ENCODE measurements at regions not wholly inside any gene's neighbourhood (a gene's known extent, or its start where the extent isn't known, plus 50 kb on each side); places are given as distances from the start of the nearest gene placed in this dataset.

DNA sequence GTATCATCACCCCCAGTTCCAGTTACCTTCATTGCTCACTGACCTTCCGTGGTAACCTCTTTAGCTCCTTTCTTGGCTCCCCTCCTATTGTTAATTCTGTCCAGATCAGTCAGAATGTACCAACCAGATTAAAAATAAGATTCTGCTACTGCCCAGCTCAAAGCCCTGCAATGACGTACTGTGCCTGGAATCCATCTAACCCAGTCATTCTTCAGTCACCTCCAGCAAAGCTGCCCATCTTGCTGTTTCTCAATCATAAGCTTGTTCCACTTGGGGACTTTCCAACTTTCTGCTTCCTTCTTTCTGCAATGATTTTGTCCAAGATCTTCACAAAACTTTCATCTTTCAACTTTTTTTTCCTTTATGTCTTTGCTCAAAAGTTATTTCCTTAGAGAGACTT, 512.0 kb upstream of the ZNF385D start:
- DNase-seq: no peak
- no peaks in the 10 kb centered on the region for H3K36me3 Mint-ChIP-seq (ENCODE audit: low read depth)
- H3K27ac Mint-ChIP-seq: no peak overlapping the region

DNA sequence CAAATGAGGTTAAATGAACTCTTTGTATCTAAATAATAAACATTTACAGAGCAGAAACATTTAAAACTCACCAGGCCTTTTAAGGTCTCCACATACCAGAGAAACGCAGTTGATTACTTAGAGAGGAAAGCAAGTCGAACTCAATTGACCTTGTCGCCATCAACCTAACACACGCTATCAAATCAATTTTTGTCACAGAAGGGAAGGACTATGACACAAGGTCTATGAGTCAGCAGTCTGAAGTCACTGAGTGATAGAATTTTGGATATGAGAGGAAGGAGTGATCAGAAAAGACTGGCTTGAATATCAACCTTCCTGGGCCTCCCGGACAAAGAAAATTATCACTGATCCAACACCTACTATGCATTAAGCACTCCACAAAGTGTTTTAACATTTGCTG, 514.4 kb upstream of the ZNF385D start:
- no peak overlapping the region for H3K27ac Mint-ChIP-seq
- no peaks in the 10 kb centered on the region for H3K36me3 Mint-ChIP-seq (ENCODE audit: low read depth)
- no peaks in the 10 kb centered on the region for H3K27me3 Mint-ChIP-seq (ENCODE audit: low read depth, poor library complexity)
- no peak for DNase-seq
- TF ChIP-seq, protein P1, sequence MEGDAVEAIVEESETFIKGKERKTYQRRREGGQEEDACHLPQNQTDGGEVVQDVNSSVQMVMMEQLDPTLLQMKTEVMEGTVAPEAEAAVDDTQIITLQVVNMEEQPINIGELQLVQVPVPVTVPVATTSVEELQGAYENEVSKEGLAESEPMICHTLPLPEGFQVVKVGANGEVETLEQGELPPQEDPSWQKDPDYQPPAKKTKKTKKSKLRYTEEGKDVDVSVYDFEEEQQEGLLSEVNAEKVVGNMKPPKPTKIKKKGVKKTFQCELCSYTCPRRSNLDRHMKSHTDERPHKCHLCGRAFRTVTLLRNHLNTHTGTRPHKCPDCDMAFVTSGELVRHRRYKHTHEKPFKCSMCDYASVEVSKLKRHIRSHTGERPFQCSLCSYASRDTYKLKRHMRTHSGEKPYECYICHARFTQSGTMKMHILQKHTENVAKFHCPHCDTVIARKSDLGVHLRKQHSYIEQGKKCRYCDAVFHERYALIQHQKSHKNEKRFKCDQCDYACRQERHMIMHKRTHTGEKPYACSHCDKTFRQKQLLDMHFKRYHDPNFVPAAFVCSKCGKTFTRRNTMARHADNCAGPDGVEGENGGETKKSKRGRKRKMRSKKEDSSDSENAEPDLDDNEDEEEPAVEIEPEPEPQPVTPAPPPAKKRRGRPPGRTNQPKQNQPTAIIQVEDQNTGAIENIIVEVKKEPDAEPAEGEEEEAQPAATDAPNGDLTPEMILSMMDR (IDR thresholded peaks at IDR 0.05): no peak
- no peak overlapping the region for H3K4me3 Mint-ChIP-seq
- no peaks in the 10 kb centered on the region for H3K9me3 Mint-ChIP-seq
- H3K4me1 Mint-ChIP-seq: no peaks in the 10 kb centered on the region

More for the DNA sequence above, 512.0 kb upstream of the ZNF385D start:
- TF ChIP-seq, protein P1 (IDR thresholded peaks at IDR 0.05): no peak
- Mint-ChIP-seq H3K4me1 (no peaks in the 10 kb centered on the region), H3K4me3 (no peak overlapping the region), H3K27me3 (ENCODE audit: low read depth, poor library complexity) (no peaks in the 10 kb centered on the region), H3K9me3 (no peaks in the 10 kb centered on the region)

DNA sequence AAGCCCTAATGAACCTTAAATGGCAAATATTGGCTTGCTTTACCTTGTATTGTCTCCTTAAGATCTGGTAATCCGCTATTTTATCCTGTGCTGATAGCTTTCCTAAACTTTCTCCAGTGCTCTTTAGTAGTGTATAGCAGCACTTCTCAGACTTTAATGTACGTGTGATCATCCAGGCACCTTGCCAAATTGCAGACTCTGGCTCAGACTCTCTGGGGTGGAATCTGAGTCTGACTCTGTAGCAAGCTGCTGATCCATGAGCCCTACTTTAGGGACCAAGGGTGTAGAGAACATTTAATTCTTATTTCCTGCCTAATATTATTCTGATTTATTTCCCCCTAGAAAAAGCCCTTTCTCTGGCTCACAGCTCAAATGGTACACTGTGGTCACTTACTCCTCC, 518.8 kb upstream of the ZNF385D start:
- no peak for DNase-seq
- no peaks in the 10 kb centered on the region for H3K36me3 Mint-ChIP-seq (ENCODE audit: low read depth)
- no peaks in the 10 kb centered on the region for H3K27me3 Mint-ChIP-seq (ENCODE audit: low read depth, poor library complexity)
- no peaks in the 10 kb centered on the region for H3K4me1 Mint-ChIP-seq
- H3K27ac Mint-ChIP-seq: no peak overlapping the region
- no peaks in the 10 kb centered on the region for H3K9me3 Mint-ChIP-seq
- no peak overlapping the region for H3K4me3 Mint-ChIP-seq
- TF ChIP-seq, protein P1 (IDR thresholded peaks at IDR 0.05): no peak

DNA sequence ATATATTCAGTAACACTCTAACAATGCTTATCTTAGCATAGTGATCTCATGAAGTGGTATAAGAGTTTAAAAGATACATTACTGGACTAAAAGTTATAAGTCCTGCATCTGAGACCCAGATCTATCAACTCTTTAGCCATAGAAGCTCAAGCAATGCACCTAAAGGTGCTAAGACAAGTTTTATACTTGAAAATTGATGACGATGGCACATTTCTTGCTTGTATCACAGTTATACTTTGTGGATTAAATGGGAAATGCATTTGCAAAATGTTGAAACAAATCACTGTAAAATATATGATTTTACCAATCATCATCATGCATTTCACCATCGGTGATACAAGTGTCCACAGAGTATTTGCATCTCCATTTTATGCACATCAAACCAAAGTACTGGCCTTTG, 525.3 kb upstream of the ZNF385D start:
- Mint-ChIP-seq H3K27ac (no peak overlapping the region), H3K4me3 (no peak overlapping the region), H3K9me3 (no peaks in the 10 kb centered on the region), H3K4me1 (no peaks in the 10 kb centered on the region), H3K27me3 (ENCODE audit: low read depth, poor library complexity) (no peaks in the 10 kb centered on the region), H3K36me3 (ENCODE audit: low read depth) (no peaks in the 10 kb centered on the region)
- DNase-seq: no peak
- TF ChIP-seq, protein P1 (IDR thresholded peaks at IDR 0.05): no peak

DNA sequence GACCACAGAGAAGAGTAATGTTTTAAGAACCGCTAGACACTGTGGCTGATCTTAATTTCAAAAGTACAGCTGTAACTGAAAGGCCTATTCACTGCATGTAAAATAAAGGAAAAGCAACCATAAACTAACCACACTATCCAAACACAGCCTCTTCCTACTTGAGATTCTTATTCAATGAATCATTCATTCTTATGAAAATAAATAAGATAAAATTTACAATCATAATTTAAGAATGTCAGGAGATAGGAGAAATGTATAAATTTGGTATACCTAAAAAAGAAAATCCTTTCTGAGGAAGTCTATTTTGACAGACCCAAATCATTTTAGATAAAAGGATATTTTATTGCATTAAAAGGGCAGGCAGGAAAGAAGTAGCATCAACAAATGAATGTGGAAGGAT, 533.5 kb upstream of the ZNF385D start:
- TF ChIP-seq, protein P1 (IDR thresholded peaks at IDR 0.05): no peak
- no peaks in the 10 kb centered on the region for H3K36me3 Mint-ChIP-seq (ENCODE audit: low read depth)
- peaks cover 2% of the 10 kb centered on the region for H3K27me3 Mint-ChIP-seq (ENCODE audit: low read depth, poor library complexity)
- H3K27ac Mint-ChIP-seq: no peak overlapping the region
- H3K9me3 Mint-ChIP-seq: no peaks in the 10 kb centered on the region
- H3K4me3 Mint-ChIP-seq: no peak overlapping the region
- DNase-seq: no peak
- H3K4me1 Mint-ChIP-seq: no peaks in the 10 kb centered on the region

DNA sequence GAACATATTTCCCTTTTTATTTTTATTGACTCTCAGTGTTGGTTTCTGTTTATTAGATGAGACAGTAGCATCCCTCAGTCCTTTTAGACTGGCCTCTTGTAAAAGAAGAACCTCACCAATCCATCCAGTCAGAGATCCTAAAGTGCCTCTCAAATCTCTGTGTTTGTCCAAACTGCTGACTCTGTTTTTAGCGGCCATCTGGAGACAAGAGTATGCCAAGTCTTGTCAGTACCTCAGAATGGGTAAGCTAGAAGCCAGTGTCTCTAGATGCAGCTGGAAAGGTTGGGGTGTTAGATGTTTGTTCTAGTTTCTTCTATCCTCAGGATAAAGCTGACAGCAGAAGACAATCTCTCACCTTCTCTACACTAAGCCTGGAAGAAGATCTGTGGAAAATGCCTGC, 537.7 kb upstream of the ZNF385D start:
- Mint-ChIP-seq H3K27me3 (ENCODE audit: low read depth, poor library complexity) (peaks cover 6% of the 10 kb centered on the region), H3K4me3 (no peak overlapping the region), H3K36me3 (ENCODE audit: low read depth) (no peaks in the 10 kb centered on the region), H3K4me1 (no peaks in the 10 kb centered on the region), H3K27ac (no peak overlapping the region), H3K9me3 (no peaks in the 10 kb centered on the region)
- DNase-seq: no peak
- TF ChIP-seq, protein P1 (IDR thresholded peaks at IDR 0.05): no peak

Data from nephron progenitor cell (in vitro differentiated cells).